Mucosa of rectum (tissue), 2 donors: ENCODE measurements at regions not wholly inside any gene's neighbourhood (a gene's known extent, or its start where the extent isn't known, plus 50 kb on each side); places are given as distances from the start of the nearest gene placed in this dataset.
A peak's percentile ranks its signal among the peaks of the same experiment; 100 is the strongest.

Experiments used
- H3K27ac ChIP-seq, 2 donors: one replicate each; pipeline ENCODE4 v1.7.0; 2013; ENCODE audit warnings: inconsistent platforms in 2 of 2, low read depth in 2 of 2, low read length in 2 of 2
- H3K27me3 ChIP-seq, 2 donors: one replicate each; pipeline ENCODE4 v1.7.0; 2013; ENCODE audit warnings: low read length in 2 of 2; ENCODE audit not compliant: control insufficient read depth in 2 of 2, insufficient read depth in 2 of 2
- H3K36me3 ChIP-seq, 2 donors: one replicate each; pipeline ENCODE4 v1.7.0; 2013; ENCODE audit warnings: low read length in 2 of 2; ENCODE audit not compliant: control insufficient read depth in 2 of 2, insufficient read depth in 2 of 2
- H3K4me1 ChIP-seq, 2 donors: one replicate each; pipeline ENCODE4 v1.7.0; 2013; ENCODE audit warnings: low read length in 2 of 2, mild to moderate bottlenecking in 1 of 2; ENCODE audit not compliant: control insufficient read depth in 2 of 2, insufficient read depth in 2 of 2
- H3K4me3 ChIP-seq, 2 donors: one replicate each; pipeline ENCODE4 v1.7.0; 2013; ENCODE audit warnings: low read length in 2 of 2
- H3K9ac ChIP-seq, 2 donors: one replicate each; pipeline ENCODE4 v1.7.0; 2013; ENCODE audit warnings: low read length in 2 of 2, low read depth in 1 of 2, mild to moderate bottlenecking in 1 of 2
- H3K9me3 ChIP-seq, 2 donors: one replicate each; pipeline ENCODE4 v1.7.0; 2013; ENCODE audit warnings: low read length in 2 of 2; ENCODE audit not compliant: control insufficient read depth in 2 of 2
- donor health status: healthy.
- donor health status: Normal muscosa, but diverticular disease.

GRCh38 chr2:12313445-12314126 lies 403.1 kb upstream of the TRIB2 start:
- Histone ChIP-seq H3K9me3 (no peaks in the 10 kb centered on the region), H3K27ac (no peak overlapping the region), H3K4me3 (no peak overlapping the region), H3K27me3 (no peaks in the 10 kb centered on the region), H3K36me3 (no peaks in the 10 kb centered on the region), H3K4me1 (peaks cover 12% of the 10 kb centered on the region in 2 donors), H3K9ac (no peak overlapping the region)

DNA sequence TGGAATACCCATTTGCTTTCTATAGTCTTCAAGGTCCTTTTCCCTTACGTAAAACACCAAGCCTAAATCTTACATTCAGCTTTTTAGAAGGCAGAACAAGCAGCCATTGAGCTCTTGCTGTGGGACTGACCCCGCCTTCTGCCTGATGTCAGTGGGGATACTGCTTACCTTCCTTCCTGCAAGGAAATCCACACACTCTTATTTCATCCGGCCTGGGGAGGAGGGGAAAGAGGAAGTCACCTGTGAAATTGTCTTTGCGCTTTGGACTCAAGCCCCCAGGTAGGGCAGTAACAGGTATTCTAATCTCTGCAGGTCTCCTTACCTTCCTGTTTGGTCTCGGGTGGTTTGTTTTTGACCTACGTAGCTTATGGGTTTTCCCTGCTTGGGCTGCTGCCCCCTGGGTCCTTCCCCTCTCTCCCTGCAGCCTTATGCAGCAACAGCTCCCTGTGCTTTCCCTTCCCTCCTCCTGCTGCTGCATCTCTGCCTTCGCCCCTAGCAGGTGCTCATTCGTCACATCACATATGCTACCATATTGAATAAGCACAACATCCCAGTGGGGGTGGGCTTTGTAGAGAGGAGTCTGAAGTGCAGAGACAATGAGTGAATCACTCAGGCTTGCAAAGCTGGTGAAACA lies 402.5 kb upstream of the TRIB2 start:
- Histone ChIP-seq H3K4me3 (no peak overlapping the region), H3K9ac (no peak overlapping the region), H3K27ac (no peak overlapping the region), H3K27me3 (no peaks in the 10 kb centered on the region), H3K4me1 (peaks cover 15 to 17% of the 10 kb centered on the region in 2 donors), H3K9me3 (no peaks in the 10 kb centered on the region), H3K36me3 (no peaks in the 10 kb centered on the region)

- Histone ChIP-seq H3K27me3 (no peaks in the 10 kb centered on the region), H3K36me3 (no peaks in the 10 kb centered on the region), H3K27ac (no peak overlapping the region), H3K9me3 (no peaks in the 10 kb centered on the region), H3K9ac (no peak overlapping the region), H3K4me1 (peaks cover 15 to 19% of the 10 kb centered on the region in 2 donors), H3K4me3 (no peak overlapping the region)
Observed at GRCh38 chr2:12315224-12315623, 401.5 kb upstream of the TRIB2 start.

DNA sequence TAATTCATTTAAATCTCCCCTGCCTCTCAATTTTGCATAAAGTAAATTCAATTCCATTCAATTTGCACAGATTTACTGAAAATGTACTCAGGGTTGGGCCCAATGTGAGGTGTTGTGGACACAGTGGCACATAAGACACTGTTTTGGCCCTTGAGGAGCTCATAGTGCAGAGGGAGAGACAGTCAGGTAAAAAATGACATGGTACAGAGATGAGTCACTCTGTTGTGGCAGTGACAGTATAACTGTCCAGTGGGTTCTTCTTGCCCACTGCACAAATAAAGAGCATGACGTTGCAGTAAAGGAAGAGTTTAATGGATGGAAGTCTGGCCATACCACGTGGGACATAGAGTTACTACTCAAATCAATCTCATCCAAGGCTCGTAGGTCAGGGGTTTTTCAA lies 400.3 kb upstream of the TRIB2 start:
- Histone ChIP-seq H3K27me3 (no peaks in the 10 kb centered on the region), H3K36me3 (no peaks in the 10 kb centered on the region), H3K4me1 (peaks cover 15 to 19% of the 10 kb centered on the region in 2 donors), H3K9me3 (no peaks in the 10 kb centered on the region), H3K27ac (no peak overlapping the region), H3K9ac (no peak overlapping the region), H3K4me3 (no peak overlapping the region)

DNA sequence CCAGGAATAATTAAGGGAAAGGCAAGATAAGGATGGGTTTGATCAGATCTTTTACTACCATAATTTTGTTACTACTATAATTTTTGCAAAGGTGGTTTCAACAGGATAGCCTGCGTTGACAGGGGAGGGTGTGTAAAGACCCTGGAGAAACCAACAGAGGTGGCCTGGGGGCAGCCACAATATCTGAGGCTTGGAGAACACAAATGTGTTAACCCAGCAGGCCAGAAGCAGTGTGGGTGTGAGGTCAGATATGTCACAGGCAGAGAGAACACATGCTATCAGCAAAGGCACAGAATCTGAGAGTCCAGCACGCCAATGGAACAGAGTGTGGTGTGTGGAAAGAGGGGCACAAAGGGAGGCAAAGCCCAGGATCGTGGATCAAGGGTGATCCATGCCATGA lies 399.4 kb upstream of the TRIB2 start:
- H3K27ac ChIP-seq, result peak overlapping the region in 1 of 2 donors; percentile 72

GRCh38 chr2:12317814-12318426 lies 398.8 kb upstream of the TRIB2 start:
- peak overlapping the region; percentile 68 to 72 for H3K27ac ChIP-seq

More for the DNA sequence above, 399.4 kb upstream of the TRIB2 start:
- H3K36me3 ChIP-seq, result no peaks in the 10 kb centered on the region
- H3K9ac ChIP-seq, result no peak overlapping the region
- peaks cover 15 to 19% of the 10 kb centered on the region in 2 donors for H3K4me1 ChIP-seq
- no peaks in the 10 kb centered on the region for H3K27me3 ChIP-seq
- no peaks in the 10 kb centered on the region for H3K9me3 ChIP-seq
- H3K4me3 ChIP-seq, result no peak overlapping the region

GRCh38 chr2:12318427-12319057 lies 398.2 kb upstream of the TRIB2 start:
- Histone ChIP-seq H3K4me3 (peak overlapping the region in 1 of 2 donors; percentile 16), H3K9me3 (no peaks in the 10 kb centered on the region), H3K4me1 (peaks cover 15 to 19% of the 10 kb centered on the region in 2 donors), H3K36me3 (no peaks in the 10 kb centered on the region), H3K27ac (peak overlapping the region; percentile 68 to 72), H3K9ac (no peak overlapping the region), H3K27me3 (no peaks in the 10 kb centered on the region)

More at GRCh38 chr2:12317814-12318426, 398.8 kb upstream of the TRIB2 start:
- Histone ChIP-seq H3K4me1 (peaks cover 15 to 19% of the 10 kb centered on the region in 2 donors), H3K9ac (no peak overlapping the region), H3K36me3 (no peaks in the 10 kb centered on the region), H3K27me3 (no peaks in the 10 kb centered on the region), H3K4me3 (peak overlapping the region in 1 of 2 donors; percentile 22), H3K9me3 (no peaks in the 10 kb centered on the region)

- Histone ChIP-seq H3K27me3 (no peaks in the 10 kb centered on the region), H3K36me3 (no peaks in the 10 kb centered on the region), H3K4me3 (no peak overlapping the region), H3K27ac (no peak overlapping the region), H3K4me1 (peaks cover 11 to 19% of the 10 kb centered on the region in 2 donors), H3K9ac (no peak overlapping the region), H3K9me3 (no peaks in the 10 kb centered on the region)
Observed at GRCh38 chr2:12320027-12320734, 396.6 kb upstream of the TRIB2 start.

GRCh38 chr2:12320991-12321641 lies 395.6 kb upstream of the TRIB2 start:
- Histone ChIP-seq H3K4me3 (no peak overlapping the region), H3K27ac (no peak overlapping the region), H3K9ac (no peak overlapping the region), H3K4me1 (peaks cover 11 to 19% of the 10 kb centered on the region in 2 donors), H3K36me3 (no peaks in the 10 kb centered on the region), H3K9me3 (no peaks in the 10 kb centered on the region), H3K27me3 (no peaks in the 10 kb centered on the region)
